ENCODE measurements at regions not wholly inside any gene's neighbourhood (a gene's known extent, or its start where the extent isn't known, plus 50 kb on each side); places are given as distances from the start of the nearest gene placed in this dataset.

DNA sequence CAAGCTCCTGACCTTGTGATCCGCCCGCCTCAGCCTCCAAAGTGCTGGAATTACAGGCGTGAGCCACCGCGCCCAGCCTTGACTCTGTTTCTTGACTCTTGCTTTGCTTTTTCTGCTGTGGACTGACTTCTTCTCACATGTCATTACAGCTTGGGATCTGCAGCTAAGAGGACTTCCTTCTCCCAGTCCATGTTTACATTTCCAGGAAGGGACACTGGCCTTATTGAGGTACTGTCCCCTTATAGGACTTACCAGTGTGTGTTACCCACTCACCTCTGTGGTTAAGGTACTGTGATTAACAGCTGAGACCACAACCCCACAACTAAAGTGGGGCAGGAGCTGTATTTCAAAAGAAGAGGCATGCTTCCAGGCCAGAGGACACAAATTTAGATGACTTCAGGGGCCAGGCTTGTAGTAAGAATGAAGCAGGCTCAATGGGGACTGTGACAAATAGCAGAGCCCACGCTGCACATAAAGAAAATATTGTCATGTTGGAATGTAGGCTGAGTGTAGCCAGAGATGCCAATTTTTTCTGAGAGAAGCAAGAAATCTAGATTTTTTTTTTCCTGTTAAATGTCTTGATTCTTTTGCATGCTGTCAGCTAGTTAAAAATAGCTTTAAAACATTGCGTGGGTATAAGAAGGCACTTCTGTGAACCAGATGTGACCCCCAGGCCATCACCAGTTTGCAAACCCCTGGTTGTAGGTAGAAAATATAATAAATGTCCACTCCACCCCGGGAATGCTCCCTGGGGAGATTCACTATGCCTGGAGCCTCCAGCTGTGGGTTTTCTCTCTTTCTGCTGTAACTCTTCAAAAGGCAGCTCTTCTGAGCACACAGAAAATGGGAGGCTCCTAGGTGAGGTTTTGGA is 75.0 kb downstream of the PTPDC1 start:
- H2AFZ ChIP-seq (ENCODE audit: low read depth, low read length): no peak overlapping the region
- no peaks in the 10 kb centered on the region for H3K36me3 ChIP-seq (ENCODE audit: insufficient read depth, low read length)
- H3K27me3 ChIP-seq (ENCODE audit: insufficient read depth, low read length, poor library complexity): no peaks in the 10 kb centered on the region
- DNase-seq (no peak), ATAC-seq (ENCODE audit: insufficient read depth, low read depth) (no peak)
- TF ChIP-seq, protein P1, sequence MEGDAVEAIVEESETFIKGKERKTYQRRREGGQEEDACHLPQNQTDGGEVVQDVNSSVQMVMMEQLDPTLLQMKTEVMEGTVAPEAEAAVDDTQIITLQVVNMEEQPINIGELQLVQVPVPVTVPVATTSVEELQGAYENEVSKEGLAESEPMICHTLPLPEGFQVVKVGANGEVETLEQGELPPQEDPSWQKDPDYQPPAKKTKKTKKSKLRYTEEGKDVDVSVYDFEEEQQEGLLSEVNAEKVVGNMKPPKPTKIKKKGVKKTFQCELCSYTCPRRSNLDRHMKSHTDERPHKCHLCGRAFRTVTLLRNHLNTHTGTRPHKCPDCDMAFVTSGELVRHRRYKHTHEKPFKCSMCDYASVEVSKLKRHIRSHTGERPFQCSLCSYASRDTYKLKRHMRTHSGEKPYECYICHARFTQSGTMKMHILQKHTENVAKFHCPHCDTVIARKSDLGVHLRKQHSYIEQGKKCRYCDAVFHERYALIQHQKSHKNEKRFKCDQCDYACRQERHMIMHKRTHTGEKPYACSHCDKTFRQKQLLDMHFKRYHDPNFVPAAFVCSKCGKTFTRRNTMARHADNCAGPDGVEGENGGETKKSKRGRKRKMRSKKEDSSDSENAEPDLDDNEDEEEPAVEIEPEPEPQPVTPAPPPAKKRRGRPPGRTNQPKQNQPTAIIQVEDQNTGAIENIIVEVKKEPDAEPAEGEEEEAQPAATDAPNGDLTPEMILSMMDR (IDR thresholded peaks at IDR 0.05; ENCODE audit: borderline replicate concordance, extremely low read depth, low read length, poor library complexity, severe bottlenecking): no peak
- TF ChIP-seq EZH2 (IDR thresholded peaks at IDR 0.05; ENCODE audit: borderline replicate concordance, low read depth, low read length, severe bottlenecking): no peak
- H4K20me1 ChIP-seq (ENCODE audit: insufficient read depth, low read length): no peaks in the 10 kb centered on the region
- H3K9ac ChIP-seq (ENCODE audit: low read depth, low read length): no peak overlapping the region
- H3K4me2 ChIP-seq (ENCODE audit: insufficient read depth, low read length): no peak overlapping the region
- H3K9me3 ChIP-seq (ENCODE audit: insufficient read depth, low read length, severe bottlenecking): no peaks in the 10 kb centered on the region
- no peak overlapping the region for H3K27ac ChIP-seq (ENCODE audit: low read length)
- H3K4me1 ChIP-seq (ENCODE audit: insufficient read depth, low read length): no peaks in the 10 kb centered on the region
- H3K79me2 ChIP-seq (ENCODE audit: insufficient read depth, low read length): no peaks in the 10 kb centered on the region
- no peak overlapping the region for H3K4me3 ChIP-seq (ENCODE audit: low read depth in 1 of 2, low read length in 2 of 2)

DNA sequence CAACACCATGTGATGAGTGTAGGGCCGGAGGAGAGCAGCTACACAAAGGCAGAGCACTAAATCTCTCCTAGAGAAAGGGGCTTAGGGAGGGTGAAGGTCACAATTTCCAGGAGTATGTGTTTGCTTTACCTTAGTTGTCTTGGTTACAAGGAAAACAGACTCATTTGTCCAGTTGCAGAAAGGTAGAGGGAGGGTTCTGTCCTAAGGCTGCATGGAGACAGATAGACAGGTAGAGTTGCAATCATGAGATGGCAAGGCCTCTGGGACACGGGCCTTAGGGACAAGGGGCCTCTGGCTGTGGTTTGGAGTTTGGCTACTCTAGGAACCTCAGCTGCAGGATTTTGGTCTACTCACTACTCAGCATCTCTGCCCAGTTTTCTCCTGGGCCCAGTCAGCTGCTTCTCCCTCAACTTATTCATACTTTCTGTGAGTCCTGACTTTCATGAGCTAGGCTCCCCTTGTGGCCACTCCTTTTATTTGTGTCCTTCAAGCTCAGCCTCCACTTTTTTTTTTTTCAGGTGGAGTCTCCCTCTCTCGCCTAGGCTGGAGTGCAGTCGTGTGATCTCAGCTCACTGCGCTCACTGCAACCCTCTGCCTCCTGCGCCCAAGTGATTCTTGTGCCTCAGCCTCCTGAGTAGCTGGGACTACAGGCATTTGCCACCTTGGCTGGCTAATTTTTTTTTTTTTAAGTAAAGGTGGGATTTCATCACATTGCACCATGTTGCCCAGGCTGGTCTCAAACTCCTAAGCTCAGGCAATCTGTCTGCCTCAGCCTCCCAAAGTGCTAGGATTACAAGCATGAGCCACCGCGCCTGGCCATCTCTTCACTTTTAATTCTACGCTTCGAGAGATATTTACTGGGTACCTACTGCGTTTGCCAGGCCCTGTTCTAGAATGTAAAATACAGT is 76.6 kb downstream of the PTPDC1 start:
- Histone ChIP-seq H3K79me2 (ENCODE audit: insufficient read depth, low read length) (no peaks in the 10 kb centered on the region), H3K36me3 (ENCODE audit: insufficient read depth, low read length) (no peaks in the 10 kb centered on the region), H3K4me3 (ENCODE audit: low read depth in 1 of 2, low read length in 2 of 2) (no peak overlapping the region), H3K27ac (ENCODE audit: low read length) (no peak overlapping the region), H4K20me1 (ENCODE audit: insufficient read depth, low read length) (no peaks in the 10 kb centered on the region), H2AFZ (ENCODE audit: low read depth, low read length) (no peak overlapping the region), H3K9ac (ENCODE audit: low read depth, low read length) (no peak overlapping the region), H3K9me3 (ENCODE audit: insufficient read depth, low read length, severe bottlenecking) (no peaks in the 10 kb centered on the region), H3K4me1 (ENCODE audit: insufficient read depth, low read length) (peaks cover 10% of the 10 kb centered on the region), H3K4me2 (ENCODE audit: insufficient read depth, low read length) (no peak overlapping the region), H3K27me3 (ENCODE audit: insufficient read depth, low read length, poor library complexity) (no peaks in the 10 kb centered on the region)
- TF ChIP-seq EZH2 (IDR thresholded peaks at IDR 0.05; ENCODE audit: borderline replicate concordance, low read depth, low read length, severe bottlenecking): no peak
- TF ChIP-seq, protein P1 (IDR thresholded peaks at IDR 0.05; ENCODE audit: borderline replicate concordance, extremely low read depth, low read length, poor library complexity, severe bottlenecking): no peak
- no peak for DNase-seq
- ATAC-seq (ENCODE audit: insufficient read depth, low read depth): no peak

DNA sequence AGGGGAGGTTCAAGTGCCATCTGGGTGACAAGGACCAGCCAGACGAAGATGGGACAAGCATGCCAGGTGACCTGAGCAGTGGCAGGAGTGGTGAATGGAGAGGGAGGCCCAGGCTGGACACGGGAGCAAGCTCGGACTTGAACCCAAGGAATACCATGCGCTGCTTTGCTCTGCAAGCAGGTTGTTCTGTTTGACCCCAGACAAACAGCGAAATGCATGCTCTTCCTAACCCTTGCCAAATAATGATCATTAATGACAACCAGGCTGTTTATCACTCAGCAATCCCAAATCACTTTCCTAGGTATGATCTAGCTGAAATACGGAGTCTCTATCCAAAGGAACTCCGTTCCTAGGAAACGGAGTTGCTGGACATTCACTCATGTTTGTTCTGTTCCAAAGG is 77.4 kb downstream of the PTPDC1 start:
- H3K4me2 ChIP-seq (ENCODE audit: insufficient read depth, low read length): no peak overlapping the region
- TF ChIP-seq, protein P1 (IDR thresholded peaks at IDR 0.05; ENCODE audit: borderline replicate concordance, extremely low read depth, low read length, poor library complexity, severe bottlenecking): no peak
- no peak for TF ChIP-seq EZH2 (IDR thresholded peaks at IDR 0.05; ENCODE audit: borderline replicate concordance, low read depth, low read length, severe bottlenecking)

More for the DNA sequence above, 77.4 kb downstream of the PTPDC1 start:
- H2AFZ ChIP-seq (ENCODE audit: low read depth, low read length): no peak overlapping the region
- no peak overlapping the region for H3K9ac ChIP-seq (ENCODE audit: low read depth, low read length)
- H4K20me1 ChIP-seq (ENCODE audit: insufficient read depth, low read length): no peaks in the 10 kb centered on the region
- peaks cover 10% of the 10 kb centered on the region for H3K4me1 ChIP-seq (ENCODE audit: insufficient read depth, low read length)
- ATAC-seq (ENCODE audit: insufficient read depth, low read depth): no peak
- no peak overlapping the region for H3K27ac ChIP-seq (ENCODE audit: low read length)
- H3K9me3 ChIP-seq (ENCODE audit: insufficient read depth, low read length, severe bottlenecking): no peaks in the 10 kb centered on the region
- peaks cover 2% of the 10 kb centered on the region; the same call in 1 of the 2 replicates for H3K36me3 ChIP-seq (ENCODE audit: insufficient read depth, low read length)
- H3K27me3 ChIP-seq (ENCODE audit: insufficient read depth, low read length, poor library complexity): no peaks in the 10 kb centered on the region
- no peaks in the 10 kb centered on the region for H3K79me2 ChIP-seq (ENCODE audit: insufficient read depth, low read length)
- no peak overlapping the region for H3K4me3 ChIP-seq (ENCODE audit: low read depth in 1 of 2, low read length in 2 of 2)
- no peak for DNase-seq

Measured in DND-41 (cell line).